ENCODE measurements at regions not wholly inside any gene's neighbourhood (a gene's known extent, or its start where the extent isn't known, plus 50 kb on each side); places are given as distances from the start of the nearest gene placed in this dataset.

DNA sequence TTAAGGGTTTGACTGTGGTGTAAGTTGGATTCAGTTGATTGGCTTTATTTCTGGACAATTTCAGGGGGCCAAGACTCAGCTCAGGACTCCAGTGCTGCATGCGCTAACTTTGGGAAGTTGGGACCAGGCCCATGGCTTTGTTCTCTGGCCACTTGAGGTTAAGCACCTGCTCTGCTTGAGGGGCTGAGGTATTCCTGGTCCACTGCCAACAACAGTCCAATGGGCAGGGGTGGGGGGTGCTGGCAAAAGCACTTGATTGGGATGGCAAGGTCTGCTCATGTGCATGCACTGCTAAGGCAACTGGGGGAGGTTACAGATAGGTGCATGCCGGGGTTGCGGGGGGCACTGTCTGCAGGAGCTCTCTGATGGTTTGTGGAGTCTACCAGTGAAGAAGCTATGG lies 52.6 kb upstream of the ASB17 start:
- no peak for DNase-seq (ENCODE audit: low read depth in 4 of 4, low spot score in 2 of 4)

DNA sequence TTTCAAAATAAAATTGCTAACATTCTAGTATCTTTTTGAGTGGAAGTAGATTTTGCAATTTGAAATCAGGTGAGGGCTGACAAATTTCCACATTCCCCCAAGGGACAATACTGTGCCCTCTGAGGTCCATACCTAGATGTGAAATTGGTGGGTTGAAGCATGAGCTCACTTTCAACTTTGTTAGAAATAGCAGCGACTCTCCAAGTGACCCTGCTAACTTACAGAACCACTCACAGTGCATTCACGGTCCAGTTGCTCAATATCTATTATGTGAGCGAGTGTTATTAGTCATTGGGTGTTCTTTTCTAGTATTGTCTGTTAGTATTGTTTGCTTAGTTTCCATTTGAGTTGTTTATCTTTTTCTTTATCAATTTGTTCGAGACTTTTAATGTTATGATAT lies 53.6 kb upstream of the ASB17 start:
- DNase-seq (ENCODE audit: low read depth in 4 of 4, low spot score in 2 of 4), result no peak

DNA sequence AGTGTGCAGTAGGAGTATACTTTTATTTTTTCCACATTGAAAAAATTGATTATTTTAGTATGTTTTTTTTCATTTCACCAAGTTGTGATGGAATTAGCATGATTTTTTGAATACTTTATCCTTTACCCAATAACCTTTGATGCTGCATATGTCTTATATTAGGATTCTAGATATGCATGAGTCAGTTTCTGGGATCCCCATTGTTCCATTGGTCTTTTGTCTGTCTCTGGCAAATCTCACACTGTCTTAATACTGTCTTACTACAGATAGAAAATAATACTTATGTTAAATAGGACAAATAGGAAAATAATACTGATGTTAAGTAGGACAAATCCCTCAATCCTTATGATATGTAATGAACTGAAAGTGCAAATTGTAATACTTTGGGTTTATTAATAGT lies 54.3 kb upstream of the ASB17 start:
- DNase-seq (ENCODE audit: low read depth in 4 of 4, low spot score in 2 of 4), result no peak

DNA sequence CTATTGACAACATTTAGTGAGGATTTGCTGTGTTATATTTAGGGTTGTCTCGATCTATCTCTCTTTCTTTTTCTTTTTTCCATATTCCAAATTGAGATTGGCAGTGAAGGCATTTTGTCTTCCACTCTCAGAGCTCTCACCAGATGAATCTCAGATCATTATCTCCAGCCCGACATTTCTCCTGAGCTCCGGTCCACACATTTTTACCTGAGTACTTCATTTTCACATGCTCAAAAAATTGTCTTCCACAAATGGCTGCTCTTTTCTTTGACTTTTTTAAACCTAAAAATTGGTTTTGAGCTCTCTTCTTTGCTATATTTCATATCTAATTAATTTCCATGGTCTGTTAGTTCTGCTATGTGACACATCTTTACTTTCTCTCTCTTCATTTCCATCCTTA lies 56.9 kb upstream of the ASB17 start:
- no peak for DNase-seq (ENCODE audit: low read depth in 4 of 4, low spot score in 2 of 4)

DNA sequence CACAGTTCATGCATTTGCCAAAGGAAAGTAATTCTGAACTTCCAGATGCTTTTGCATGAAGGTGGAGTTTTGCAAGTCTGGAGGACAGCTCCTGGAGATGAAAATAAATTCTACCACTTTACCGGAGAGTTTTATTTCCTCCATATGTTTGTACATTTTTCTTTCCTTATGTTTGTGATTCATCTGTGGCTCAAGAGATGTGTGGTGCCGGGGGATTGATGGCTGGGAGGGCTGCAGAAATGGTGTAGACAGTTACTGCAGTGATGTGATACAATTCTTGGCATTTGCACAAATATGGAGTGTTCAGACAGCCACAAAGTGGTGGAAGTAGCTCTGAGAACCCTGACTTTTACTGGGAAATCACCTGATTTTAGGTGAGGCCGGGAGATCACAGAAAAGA lies 58.5 kb upstream of the ASB17 start:
- no peak for DNase-seq (ENCODE audit: low read depth in 4 of 4, low spot score in 2 of 4)

DNA sequence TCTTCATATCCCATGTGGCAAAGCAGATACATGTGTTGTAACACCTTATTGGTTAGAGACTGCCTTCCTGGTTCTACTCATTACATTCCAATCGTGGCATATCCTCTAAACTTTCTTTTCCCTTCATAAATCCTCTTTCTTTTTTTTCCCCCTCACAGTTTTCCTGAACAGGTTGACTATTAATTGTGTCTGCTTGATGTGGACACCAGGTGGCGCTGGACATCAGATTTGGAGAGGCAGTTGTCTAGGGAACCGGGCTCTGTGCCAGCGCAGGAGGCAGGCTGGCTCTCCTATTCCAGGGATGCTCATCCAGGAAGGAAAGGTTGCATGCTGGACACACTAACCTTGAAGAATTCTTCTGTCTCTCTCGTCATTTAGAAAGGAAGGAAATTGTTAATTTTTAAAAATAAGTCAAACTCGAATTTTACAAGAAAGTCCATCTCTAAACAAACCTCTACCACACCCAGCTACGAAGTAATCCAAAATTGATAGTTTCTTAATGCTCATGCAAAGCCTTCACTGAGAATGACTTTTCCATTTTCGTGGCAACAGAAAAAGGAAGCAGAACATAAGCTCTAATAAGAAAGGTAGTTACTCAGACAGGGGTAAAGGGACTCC lies 59.4 kb upstream of the ASB17 start:
- peak; percentile 45 to 85 (median 67) for DNase-seq (ENCODE audit: low read depth in 4 of 4, low spot score in 2 of 4)

DNA sequence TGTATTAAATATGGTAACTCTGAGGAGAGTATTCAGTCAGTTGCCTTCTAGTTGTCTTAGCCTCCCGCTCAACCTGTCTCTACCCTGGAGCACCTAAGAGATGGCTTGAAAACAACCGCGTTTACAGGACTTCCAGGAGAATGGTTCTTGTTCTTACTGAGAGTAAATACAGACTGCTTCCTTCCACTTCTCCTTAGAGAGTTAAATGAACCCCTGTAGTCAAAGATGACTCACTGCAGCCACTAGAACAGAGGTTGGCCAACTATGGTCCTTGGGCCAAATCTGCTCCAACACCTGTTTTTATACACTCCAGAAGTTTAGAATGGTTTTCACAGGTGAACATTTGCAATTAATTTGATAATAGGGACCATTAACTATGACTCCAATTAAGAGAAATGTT lies 60.1 kb upstream of the ASB17 start:
- DNase-seq (ENCODE audit: low read depth in 4 of 4, low spot score in 2 of 4), result no peak

DNA sequence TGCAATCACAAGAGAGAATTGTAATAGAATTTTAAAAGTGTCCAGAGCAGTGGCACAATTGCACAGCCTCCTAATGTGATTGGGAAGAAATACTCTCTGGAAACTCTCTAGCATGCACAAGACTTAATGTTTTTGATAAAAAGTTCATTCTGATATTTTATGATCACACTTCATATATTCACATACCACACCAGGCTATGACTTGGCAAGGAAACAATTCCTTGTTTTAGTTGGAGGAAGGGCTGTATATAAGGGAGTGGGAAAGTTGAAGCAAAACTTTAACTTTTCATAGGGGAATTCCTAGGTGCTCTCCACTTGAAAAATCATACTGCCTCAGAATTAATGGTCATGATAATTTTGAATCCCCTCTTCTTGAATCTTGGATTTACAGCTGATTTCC lies 61.5 kb upstream of the ASB17 start:
- no peak for DNase-seq (ENCODE audit: low read depth in 4 of 4, low spot score in 2 of 4)

DNA sequence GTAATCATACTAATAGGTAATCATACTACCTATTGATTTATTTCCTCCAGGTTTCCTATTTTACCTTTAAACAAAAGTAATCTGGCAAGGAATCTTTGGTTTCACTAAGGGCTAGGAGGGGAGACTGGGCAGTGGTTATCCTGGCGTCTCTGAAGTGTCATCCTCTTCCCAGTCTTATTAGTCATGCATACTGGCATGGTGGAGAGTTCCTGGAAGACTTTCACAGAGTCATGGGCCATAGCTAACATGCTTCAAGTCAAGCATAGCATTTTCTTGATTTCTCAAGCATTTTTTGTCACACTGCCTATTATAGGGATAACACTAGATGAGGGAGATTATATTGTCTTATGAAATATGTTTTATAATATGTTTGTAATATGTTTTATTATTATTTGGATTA lies 64.0 kb upstream of the ASB17 start:
- DNase-seq (ENCODE audit: low read depth in 4 of 4, low spot score in 2 of 4), result no peak

DNA sequence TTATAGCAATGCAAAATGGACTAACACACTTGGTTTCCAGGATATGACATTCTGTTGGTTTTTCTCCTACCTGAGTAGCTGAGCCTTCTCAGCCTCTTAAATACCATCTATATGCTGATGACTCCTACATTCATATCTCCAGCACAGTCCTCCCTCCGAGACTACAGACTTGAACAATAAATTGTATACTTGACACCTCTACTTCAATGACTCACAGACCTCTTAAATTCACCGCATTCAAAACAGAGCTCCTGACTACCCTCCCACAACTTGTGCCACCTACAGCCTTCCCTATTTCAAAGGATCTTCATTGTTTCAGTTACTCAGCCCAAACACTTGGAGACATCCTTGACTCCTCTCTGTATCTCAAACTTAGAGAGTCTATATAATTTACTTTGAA lies 66.8 kb upstream of the ASB17 start:
- no peak for DNase-seq (ENCODE audit: low read depth in 4 of 4, low spot score in 2 of 4)

DNA sequence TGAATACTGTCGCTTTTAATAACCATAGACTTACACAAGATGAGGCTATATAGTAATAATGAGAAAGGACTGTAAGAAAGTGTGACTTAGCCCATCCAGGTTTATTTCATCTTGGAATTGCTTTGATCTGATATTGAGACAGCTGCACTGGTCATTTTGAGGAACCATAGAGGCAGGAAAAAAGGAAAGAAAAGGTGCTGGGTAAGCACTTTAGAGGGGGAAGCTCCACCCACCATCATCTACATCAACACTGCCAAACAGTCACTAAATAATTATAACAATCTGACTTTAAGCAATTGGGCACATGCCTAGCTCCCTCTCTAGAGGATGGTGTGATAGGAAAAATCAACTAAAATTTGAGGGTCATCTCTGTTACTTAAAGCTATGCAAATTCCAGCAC lies 70.6 kb upstream of the ST6GALNAC3 start:
- no peak for DNase-seq (ENCODE audit: low read depth in 4 of 4, low spot score in 2 of 4)

DNA sequence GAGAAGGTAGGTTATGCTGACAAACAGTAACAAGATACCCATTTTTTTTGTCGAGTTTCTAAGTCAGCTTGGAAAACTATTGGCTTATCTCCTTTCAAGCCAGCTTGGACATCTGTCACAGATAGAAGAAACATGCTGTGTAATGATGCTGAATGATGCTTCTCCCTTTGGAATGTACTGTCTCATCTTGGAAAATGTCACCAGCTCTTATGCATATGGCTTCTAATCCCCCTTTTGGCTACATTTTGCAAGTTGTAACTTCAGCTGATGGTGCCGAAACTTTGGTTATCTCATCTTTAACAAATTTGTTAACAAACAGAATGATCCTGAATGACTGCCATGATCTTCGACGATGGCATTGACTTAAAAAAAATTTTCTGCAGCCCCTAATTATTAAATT lies 68.8 kb upstream of the ST6GALNAC3 start:
- no peak for DNase-seq (ENCODE audit: low read depth in 4 of 4, low spot score in 2 of 4)

DNA sequence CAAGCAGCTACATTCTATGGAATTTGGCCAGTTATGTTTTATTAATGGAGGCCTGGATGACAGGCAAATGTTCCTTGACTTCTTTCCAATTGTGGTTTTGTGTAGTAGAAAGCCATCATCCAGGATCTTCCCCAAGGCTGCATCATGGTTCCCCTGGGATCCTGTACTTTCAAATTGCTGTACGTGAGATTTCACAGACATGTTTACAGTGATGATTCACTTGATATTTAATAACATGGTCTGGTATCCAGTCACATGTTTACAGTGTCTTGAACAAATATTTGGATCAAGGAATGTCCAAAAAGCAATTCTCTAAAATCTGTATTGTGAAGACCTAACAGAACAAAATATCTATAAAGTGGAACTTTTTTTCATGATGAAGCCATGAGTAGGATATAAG lies 68.3 kb upstream of the ST6GALNAC3 start:
- no peak for DNase-seq (ENCODE audit: low read depth in 4 of 4, low spot score in 2 of 4)

DNA sequence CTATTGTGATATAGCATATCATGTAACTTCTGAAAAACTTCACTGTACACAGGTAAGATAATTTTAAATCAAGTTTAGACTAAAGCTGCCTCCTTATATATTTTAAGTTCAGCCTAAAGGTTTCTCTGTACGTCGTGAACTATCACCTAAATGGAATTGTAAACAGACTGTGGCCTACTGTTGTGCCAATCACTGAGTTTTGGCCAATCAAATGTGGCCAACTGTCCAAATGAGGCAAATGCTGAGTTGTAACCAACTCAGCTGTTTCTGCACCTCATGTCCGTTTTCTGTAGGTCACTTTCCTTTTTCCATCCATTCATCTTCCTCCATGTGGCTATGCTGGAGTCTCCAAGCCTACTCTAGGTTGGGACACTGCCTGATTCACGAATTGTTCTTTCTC lies 63.7 kb upstream of the ST6GALNAC3 start:
- DNase-seq (ENCODE audit: low read depth in 4 of 4, low spot score in 2 of 4), result no peak

DNA sequence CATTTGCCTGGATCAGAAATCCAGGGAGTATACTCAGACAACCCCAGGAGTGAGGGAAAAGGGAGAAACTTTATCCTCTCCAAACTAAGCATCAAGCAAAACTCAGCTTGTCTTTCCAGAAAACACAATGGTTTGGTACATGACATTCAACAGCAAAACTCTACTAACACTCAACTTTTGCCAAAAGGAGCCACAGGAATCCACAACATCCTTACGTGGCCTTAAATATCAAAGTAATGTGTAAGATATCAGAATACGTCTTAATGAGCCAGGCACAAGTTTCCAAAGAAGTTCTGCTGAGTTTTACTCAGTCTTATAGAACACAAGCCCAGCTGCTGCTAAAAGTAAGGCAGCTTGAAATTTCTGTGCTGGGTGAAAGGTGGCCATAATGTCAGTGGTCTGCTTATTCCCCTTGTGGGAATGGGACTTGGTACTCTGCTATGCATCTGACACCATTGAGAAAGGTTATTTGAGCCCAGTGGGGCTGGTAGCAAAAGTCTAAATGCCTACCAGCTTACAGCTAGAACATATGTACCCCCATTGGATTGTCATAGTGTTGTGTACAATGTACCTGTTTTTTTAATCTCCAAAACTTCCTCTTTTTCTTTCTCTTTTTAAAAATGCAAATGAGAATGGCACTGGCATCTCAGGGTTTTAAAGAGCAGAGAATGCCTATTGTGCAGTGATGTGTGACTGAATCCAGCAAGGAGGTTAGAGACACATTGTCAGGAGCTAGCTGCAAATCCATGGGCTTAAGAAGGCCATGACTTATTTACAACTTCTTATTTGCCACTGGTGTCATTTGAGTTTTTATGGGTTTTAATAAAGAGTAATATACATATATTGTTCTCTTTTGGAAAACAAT lies 62.0 kb upstream of the ST6GALNAC3 start:
- peak in 2 of 4 donors; percentile 11 to 29 for DNase-seq (ENCODE audit: low read depth in 4 of 4, low spot score in 2 of 4)

DNA sequence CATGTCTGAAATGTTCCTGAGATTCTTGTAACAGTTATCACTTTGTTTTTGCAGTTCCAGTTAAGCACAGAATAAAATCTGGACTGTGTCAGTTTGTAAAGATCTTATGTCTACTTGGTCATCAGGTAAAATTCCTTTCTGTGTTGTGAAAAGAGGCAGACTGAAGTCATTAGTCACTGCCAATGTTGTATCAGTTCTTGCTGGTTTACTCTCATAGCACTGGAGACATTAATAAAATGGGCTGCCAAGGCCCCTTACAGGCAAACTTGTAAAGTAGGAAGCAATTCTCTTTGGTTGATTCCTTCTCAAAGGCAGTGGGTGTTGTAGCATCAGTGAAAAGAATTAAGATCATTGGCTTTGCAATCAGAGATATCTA lies 61.4 kb upstream of the ST6GALNAC3 start:
- no peak for DNase-seq (ENCODE audit: low read depth in 4 of 4, low spot score in 2 of 4)

DNA sequence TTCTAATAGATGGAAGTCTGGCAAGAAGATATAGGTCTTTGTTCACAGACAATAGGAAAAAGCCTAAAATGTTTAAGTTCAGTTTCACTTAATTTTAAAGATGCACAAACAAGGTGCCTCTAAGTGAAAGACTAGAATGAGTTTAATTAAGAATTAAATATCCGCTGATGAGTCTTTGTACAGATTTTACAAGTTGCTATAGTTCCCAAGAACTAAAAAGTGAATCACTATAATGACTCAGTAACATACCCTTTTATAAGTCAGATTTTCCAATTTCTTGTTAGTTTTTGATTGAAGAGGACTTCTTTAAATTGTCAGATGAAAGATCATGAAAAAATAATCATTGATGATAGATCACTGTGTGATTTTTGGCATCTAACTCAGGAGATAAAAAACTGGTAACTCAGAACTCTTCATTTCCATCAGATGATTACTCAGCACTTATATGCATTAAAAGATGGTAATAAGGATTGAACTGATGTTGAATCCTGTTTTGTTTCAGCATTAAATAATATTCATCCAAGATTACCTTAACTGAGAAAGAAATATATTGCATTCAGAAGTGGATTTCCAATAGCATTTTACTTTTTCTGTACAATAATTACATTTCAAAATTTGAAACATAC lies 59.0 kb upstream of the ST6GALNAC3 start:
- DNase-seq (ENCODE audit: low read depth in 4 of 4, low spot score in 2 of 4), result no peak

DNA sequence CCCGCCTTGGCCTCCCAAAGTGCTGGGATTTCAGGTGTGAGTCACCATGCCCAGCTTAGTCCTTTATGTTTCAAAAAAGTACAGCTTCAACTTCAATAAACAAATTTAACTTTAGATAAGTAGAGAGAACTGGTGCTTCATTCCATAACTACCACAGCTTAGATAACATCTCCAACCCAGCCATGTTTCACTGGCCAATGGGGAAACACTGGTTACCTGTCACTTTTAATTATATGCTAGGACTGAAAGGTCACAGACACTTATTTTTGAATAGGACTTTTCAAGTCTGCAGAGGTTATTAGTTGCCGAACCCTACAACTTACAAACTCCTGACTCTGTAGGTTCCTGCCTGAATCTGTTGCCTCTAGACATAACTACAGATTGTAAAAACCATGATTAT lies 56.5 kb upstream of the ST6GALNAC3 start:
- no peak for DNase-seq (ENCODE audit: low read depth in 4 of 4, low spot score in 2 of 4)

DNA sequence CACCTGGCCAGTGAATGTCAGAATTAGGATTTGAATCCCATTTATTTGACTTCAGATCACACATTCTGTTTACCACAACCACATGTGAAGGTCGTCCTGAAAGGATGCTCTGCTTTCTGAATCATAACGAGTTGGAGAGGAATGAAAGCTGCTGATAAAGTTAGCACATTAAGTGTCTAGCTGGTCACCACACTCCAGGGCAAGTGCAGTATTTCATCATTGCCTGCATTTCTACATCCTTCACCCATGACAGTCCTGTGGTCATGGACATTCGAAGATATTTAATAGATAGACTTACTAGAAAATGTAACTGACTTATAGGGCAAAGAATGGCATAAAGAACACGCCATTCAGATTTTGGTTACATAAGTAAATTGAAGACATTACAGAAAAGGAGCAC lies 52.7 kb upstream of the ST6GALNAC3 start:
- no peak for DNase-seq (ENCODE audit: low read depth in 4 of 4, low spot score in 2 of 4)

DNA sequence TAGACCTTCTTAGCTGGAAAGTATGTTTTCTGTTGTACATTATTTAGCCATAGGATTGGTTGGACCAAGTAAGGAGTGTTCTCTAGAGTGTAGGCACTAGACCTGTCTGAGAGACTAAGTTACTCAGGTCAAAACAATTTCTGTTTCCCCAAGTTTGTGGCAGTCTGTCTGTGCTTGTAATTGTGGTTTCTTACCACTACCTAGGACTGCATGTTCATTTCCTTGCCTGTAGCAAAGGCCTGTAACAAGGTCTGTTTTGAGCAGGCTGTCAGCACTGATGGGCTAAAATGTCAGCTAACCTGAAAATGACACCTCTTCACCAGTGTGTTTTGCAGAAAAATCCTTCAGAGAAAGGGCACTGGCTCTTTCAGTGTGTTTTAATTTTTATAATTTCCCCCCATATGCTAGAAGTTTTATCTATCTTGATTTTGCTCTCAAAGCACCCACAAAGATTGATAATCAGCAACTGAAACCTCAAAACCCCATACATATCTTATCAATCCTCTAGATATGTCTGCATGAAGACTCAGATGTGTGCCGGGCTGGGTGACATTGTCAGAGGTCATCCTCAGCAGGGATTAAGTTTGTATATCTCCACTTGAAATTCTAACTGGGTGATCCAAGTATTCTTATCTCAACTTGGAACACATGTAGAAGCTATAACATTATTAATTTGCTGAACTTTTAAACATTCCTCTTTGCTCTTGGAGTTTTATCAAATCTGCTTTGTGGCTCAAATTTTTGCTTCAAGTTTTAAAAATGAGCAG lies 50.7 kb upstream of the ST6GALNAC3 start:
- DNase-seq (ENCODE audit: low read depth in 4 of 4, low spot score in 2 of 4), result no peak
